GM21723 (cell line): ENCODE measurements at regions not wholly inside any gene's neighbourhood (a gene's known extent, or its start where the extent isn't known, plus 50 kb on each side); places are given as distances from the start of the nearest gene placed in this dataset.
"Not testable (repeated sequence)": the region's sequence is repeated elsewhere in the genome, so short reads cannot be mapped to it uniquely, and the experiment has no call there.

ENCODE experiments used
- ATAC-seq: cut with Tn5 transposase; IDR thresholded peaks from one replicate; pipeline ENCODE4 v1.9.1; 2021; ENCODE audit warnings: mild to moderate bottlenecking, moderate library complexity; ENCODE audit not compliant: unreplicated experiment

GRCh38 chr13:24617256-24618010, 62.8 kb upstream of the ATP12A start:
- no peak for ATAC-seq

- ATAC-seq, result peak; percentile 76
Measured at GRCh38 chr13:24618011-24618955, 61.9 kb upstream of the ATP12A start.

- no peak for ATAC-seq
Measured at GRCh38 chr13:24619282-24619681, 60.9 kb upstream of the ATP12A start.

GRCh38 chr13:24622481-24623148, 57.6 kb upstream of the ATP12A start:
- not testable (repeated sequence) for ATAC-seq

GRCh38 chr13:24623149-24623665, 57.0 kb upstream of the ATP12A start:
- no peak for ATAC-seq

- no peak for ATAC-seq
Measured at GRCh38 chr13:24624363-24624762, 55.8 kb upstream of the ATP12A start.

GRCh38 chr13:24624801-24625231, 55.4 kb upstream of the ATP12A start:
- no peak for ATAC-seq

GRCh38 chr13:24625331-24625731, 54.9 kb upstream of the ATP12A start:
- no peak for ATAC-seq

- no peak for ATAC-seq
Measured at GRCh38 chr13:24625870-24626849, 54.0 kb upstream of the ATP12A start.

- ATAC-seq, result no peak
Measured at GRCh38 chr13:24627090-24627714, 53.0 kb upstream of the ATP12A start.

- no peak for ATAC-seq
Measured at GRCh38 chr13:24627946-24628345, 52.3 kb upstream of the ATP12A start.

GRCh38 chr13:24629320-24629719, 50.9 kb upstream of the ATP12A start:
- no peak for ATAC-seq

- ATAC-seq, result no peak
Measured at GRCh38 chr13:24630121-24630520, 50.1 kb upstream of the ATP12A start.
